HG03066 (cell line): ENCODE measurements at regions not wholly inside any gene's neighbourhood (a gene's known extent, or its start where the extent isn't known, plus 50 kb on each side); places are given as distances from the start of the nearest gene placed in this dataset.

Source experiments
- ATAC-seq: cut with Tn5 transposase; IDR thresholded peaks from one replicate; pipeline ENCODE4 v1.9.1; 2021; ENCODE audit warnings: low read depth; ENCODE audit not compliant: unreplicated experiment

DNA sequence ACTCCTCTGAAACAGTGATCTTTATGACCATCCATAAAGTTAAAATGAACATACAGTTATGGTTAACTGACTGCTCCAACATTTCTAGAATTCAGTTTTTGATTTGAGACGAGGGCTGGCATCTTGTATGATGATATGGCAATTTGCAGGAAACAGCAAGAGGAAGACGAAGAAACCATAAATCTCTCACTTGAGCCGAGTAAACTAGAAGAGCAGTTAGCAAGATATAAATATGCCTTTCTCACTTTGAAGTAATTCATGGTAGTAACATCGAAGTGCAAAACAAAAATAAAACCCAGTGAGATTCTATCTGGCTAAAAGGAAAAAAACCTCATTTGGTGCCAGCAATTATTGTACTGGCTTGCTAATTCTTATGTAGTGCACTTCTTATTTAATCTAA, 139.0 kb upstream of the SPRY1 start:
- ATAC-seq: no peak

- ATAC-seq: no peak
Observed at GRCh38 chr4:123259676-123260646, 136.6 kb upstream of the SPRY1 start.

- ATAC-seq: no peak
Observed at GRCh38 chr4:123260653-123261052, 135.9 kb upstream of the SPRY1 start.

GRCh38 chr4:123262080-123262479, 134.5 kb upstream of the SPRY1 start:
- ATAC-seq: no peak

DNA sequence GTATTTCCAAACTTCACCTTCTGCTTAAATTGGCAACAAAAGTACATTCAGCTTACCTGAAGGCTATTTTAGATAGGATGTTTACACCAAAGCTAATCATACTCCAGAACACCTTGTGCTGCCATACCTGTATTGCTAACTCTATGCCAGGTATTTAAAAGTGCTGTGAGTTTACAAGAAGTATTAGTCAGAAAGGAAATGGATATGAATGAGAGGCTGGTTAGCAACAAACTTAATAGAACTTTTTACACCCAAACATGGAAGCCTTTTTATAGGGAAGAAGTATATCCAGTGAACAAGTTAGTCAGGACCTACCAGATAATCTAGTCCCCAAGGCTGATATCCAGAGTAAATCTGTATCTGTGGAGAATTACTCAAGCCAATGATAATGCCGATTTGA, 131.2 kb upstream of the SPRY1 start:
- no peak for ATAC-seq

DNA sequence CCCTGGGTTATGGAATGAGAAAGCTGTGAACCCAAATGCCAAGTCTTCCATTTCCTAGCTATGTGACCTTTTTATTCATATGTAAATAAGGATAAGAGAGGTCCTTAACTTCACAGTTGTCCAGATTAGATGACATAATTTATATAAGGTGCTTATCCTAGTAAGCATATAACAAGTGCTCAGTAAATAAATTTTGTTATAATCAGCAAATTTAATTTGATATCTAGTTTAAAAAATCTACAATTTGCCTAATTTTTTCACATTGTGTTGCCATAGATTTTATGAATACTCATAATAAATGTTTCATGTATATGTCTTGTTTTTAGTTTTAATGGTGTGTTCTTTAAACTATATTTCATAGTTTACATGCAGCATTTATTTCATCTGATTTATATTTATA, 130.4 kb upstream of the SPRY1 start:
- ATAC-seq: no peak

GRCh38 chr4:123278755-123279154, 117.8 kb upstream of the SPRY1 start:
- no peak for ATAC-seq

DNA sequence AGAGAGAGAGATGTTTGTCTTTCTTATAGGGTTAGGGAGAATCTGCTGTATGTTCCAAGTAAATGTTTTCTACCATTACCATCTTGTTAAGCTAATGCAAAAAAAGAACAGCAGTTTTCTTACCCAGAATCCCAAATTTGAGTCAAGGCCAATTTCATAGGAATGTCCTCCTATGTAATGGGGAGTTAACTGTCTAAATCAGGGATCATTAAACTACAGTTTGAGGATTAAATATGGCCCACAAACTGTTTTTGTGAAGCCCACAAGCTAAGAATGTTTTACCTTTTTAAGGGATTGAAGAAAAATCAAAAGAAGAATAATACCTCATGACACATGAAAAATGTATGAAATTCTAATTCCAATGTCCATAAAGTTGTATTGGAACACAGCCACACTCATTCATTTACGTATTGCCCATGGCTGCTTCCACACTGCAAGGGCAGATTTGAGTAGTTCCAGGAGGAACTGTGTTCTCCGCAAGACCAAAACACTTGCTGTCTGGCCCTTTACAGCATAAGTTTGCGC, 113.2 kb upstream of the SPRY1 start:
- ATAC-seq: no peak

DNA sequence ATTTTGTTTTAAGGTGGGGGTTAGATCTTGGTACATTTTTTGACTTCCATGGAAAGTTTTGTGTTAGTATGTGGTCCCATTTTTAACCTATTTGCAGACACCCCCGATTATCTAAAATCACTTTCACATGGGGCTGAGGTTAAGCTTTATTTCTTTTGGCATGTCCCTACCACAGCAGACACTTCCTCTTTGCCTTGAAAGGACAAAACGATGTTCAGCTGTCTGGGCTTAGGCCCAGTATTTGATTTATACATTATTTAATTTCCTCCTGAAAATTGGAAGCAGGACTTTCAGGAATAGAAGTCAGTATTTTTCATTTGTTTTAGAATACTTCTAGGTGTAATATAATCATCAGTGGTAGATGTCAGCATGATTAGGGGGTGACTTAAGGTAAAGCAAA, 112.4 kb upstream of the SPRY1 start:
- no peak for ATAC-seq

DNA sequence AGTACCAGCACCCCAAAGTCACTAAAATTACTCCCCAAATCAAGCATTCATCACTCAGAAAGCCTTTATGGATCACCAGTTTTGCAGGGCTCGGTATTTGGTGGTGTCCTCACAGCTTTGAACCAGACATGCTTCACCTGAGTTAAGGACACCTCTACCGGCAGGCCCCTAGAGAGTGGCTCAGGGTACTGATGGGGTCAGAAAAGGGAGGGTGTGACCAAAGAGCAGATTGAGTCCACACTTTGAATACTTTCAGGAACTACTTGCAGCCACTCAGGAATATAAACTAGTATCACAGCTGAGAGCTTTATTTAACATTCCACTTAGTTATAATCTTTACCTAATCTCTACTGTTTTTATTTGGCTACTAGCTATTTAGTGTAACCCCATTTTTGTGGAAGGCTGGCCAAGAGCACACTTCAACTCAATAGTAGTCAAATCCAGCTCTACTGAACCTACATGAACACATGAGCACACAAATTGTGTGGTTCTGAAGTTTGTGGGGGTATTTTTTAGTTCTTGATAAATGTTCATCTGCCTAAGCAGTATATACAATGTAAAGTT, 109.6 kb upstream of the SPRY1 start:
- no peak for ATAC-seq

- no peak for ATAC-seq
Observed at GRCh38 chr4:123288309-123289025, 108.1 kb upstream of the SPRY1 start.

- no peak for ATAC-seq
Observed at GRCh38 chr4:123291329-123291728, 105.3 kb upstream of the SPRY1 start.

- ATAC-seq: no peak
Observed at GRCh38 chr4:123297836-123298235, 98.8 kb upstream of the SPRY1 start.

GRCh38 chr4:123298261-123298660, 98.3 kb upstream of the SPRY1 start:
- ATAC-seq: no peak

GRCh38 chr4:123298801-123299200, 97.8 kb upstream of the SPRY1 start:
- ATAC-seq: no peak

GRCh38 chr4:123299212-123299691, 97.3 kb upstream of the SPRY1 start:
- ATAC-seq: no peak

DNA sequence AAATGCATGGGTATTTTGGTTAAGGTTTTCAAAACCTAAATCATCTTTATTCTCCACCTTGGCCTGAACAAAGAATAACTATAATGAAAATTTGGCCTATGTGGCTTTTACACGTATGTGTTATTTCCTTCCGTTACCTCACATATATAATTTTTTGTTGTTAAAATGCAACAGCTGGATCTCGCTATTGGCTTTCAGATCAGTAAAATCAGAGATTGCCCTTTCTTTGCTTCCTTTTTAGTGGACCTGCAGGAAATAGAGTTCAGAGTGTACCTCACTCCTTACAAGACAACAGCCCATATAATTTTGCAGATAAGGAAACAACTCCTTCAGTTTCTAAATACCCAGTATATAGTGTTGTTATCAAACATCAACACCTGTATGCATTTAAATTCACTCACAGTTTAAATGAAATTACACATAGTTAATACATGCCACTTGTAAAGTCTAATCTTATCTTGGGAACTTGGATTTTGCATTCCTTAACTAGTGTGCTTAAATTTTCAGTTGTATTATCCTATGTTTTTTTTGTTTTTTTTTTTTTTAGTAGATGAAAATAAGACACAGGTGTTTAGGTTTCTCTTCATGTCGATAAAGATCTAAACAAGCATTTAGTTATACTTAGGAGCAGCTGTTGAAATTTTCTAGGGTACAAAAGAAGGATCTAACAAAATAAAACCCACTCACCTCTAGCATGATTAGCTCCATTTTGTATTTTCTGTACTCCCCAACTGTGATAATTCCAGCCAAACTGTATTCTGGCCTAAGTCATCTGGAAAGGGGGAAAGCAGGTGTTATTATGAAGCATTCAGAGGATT, 96.2 kb upstream of the SPRY1 start:
- ATAC-seq: no peak

- no peak for ATAC-seq
Observed at GRCh38 chr4:123301923-123302322, 94.7 kb upstream of the SPRY1 start.

DNA sequence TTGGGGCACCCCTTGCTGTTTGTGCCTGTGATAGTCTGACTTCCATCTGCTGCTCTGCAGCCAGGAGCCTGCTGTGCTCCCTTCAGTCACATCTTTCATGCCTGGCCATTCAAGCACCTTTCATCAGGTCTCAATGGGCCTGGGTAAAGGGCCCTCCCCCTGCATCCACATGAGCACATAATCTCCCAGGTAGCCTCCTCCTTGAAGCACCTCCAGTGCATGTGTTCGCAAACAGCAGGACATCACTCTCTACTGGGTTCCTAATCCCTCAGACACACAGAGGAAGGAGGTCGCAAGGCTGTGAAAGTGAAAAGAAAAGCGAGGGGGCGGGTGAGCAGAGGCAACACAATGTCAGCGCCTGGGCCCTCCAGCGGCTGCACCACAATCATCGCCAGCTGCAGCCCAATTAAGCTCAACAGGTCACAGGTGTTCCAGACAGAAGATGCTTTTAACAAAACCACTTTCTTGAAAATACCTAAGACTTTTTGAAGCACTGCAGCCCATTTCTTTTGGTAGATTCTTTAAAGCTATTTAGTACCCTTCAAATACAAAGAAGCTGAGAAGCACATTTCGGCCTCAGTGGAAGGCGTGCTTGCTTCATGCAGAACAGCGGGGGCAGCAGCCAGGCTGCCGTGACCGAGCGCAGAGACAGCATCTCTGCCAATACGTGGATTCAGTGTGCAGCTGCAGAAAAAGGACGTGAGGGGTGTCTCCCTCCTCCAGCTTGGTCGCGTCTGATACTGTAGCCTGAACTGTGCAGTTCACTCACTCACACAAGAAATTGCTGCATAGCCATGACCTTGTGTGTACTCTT, 92.2 kb upstream of the SPRY1 start:
- no peak for ATAC-seq
